IMR-90 (cell line): ENCODE measurements at regions not wholly inside any gene's neighbourhood (a gene's known extent, or its start where the extent isn't known, plus 50 kb on each side); places are given as distances from the start of the nearest gene placed in this dataset.

Source experiments
- ATAC-seq: fragments of 200-7000 bp; cut with Tn5 transposase; 2 replicates; pipeline ENCODE4 v1.9.1; 2020; ENCODE audit warnings: low read depth, mild to moderate bottlenecking, moderate library complexity
- BruUV-seq: library from RNA; stranded (reverse); fragments of 400-500 nt; replicated peaks from 2 replicates; lab custom pipeline; 2021; lab: Mats Ljungman, UMichigan
- CTCF ChIA-PET: fragments of 300-600 bp; formaldehyde crosslinking; extraction: SDS; loops from one replicate; lab custom pipeline; 2021; ENCODE audit warnings: antibody characterized with exemption; lab: Yijun Ruan, JAX
- POLR2A ChIA-PET: fragments of 300-600 bp; sonication (Branson Sonifier 250); formaldehyde crosslinking; loops from one replicate; lab custom pipeline; 2022; ENCODE audit warnings: antibody characterized with exemption; ENCODE audit not compliant: unreplicated experiment; lab: Charles Lee
- DNase-seq: peaks from one replicate; pipeline ENCODE4 v3.0.0; 2013
- H2AFZ ChIP-seq: replicated peaks from 2 replicates; pipeline ENCODE3; 2013; ENCODE audit warnings: low read length, mild to moderate bottlenecking; ENCODE audit not compliant: poor library complexity
- H2AK5ac ChIP-seq: 2 replicates; pipeline ENCODE4 v1.6.1; 2013; ENCODE audit warnings: low read depth, low read length, inconsistent platforms
- H2AK9ac ChIP-seq: replicated peaks from 2 replicates; pipeline ENCODE3; 2013; ENCODE audit warnings: mild to moderate bottlenecking, low read depth, low read length, moderate library complexity; ENCODE audit not compliant: poor library complexity
- H2BK120ac ChIP-seq: 2 replicates; pipeline ENCODE4 v1.6.1; 2013; ENCODE audit warnings: low read depth, low read length, inconsistent platforms
- H2BK15ac ChIP-seq: 3 replicates; pipeline ENCODE4 v1.6.1; 2013; ENCODE audit warnings: low read depth, low read length, inconsistent platforms
- H2BK20ac ChIP-seq: 2 replicates; pipeline ENCODE4 v1.6.1; 2013; ENCODE audit warnings: low read depth, mild to moderate bottlenecking, inconsistent platforms, low read length, moderate library complexity
- H2BK5ac ChIP-seq: 2 replicates; pipeline ENCODE4 v1.6.1; 2013; ENCODE audit warnings: mild to moderate bottlenecking, low read depth, low read length, inconsistent platforms; ENCODE audit not compliant: poor library complexity, severe bottlenecking
- H3K14ac ChIP-seq: replicated peaks from 2 replicates; pipeline ENCODE4 v1.6.1; 2013; ENCODE audit warnings: low read depth, low read length, inconsistent platforms
- H3K18ac ChIP-seq: 2 replicates; pipeline ENCODE4 v1.6.1; 2013; ENCODE audit warnings: low read depth, low read length, control low read depth
- H3K23ac ChIP-seq: 2 replicates; pipeline ENCODE4 v1.6.1; 2013; ENCODE audit warnings: low read depth, low read length, inconsistent platforms
- H3K27ac ChIP-seq: 2 replicates; pipeline ENCODE4 v1.5.1; 2013; ENCODE audit warnings: mild to moderate bottlenecking, control low read depth, low read length; ENCODE audit not compliant: insufficient read depth
- H3K27me3 ChIP-seq: 2 replicates; pipeline ENCODE4 v1.6.1; 2013; ENCODE audit warnings: low read length; ENCODE audit not compliant: control insufficient read depth, insufficient read depth
- H3K36me3 ChIP-seq: 2 replicates; pipeline ENCODE4 v1.6.1; 2013; ENCODE audit warnings: low read length, mixed read lengths; ENCODE audit not compliant: control insufficient read depth, insufficient read depth
- H3K4ac ChIP-seq: 2 replicates; pipeline ENCODE4 v1.6.1; 2013; ENCODE audit warnings: low read depth, low read length, inconsistent platforms
- H3K4me1 ChIP-seq: 2 replicates; pipeline ENCODE4 v1.6.1; 2013; ENCODE audit warnings: low read length, mixed read lengths; ENCODE audit not compliant: control insufficient read depth, insufficient read depth
- H3K4me2 ChIP-seq: 2 replicates; pipeline ENCODE4 v1.6.1; 2013; ENCODE audit warnings: low read depth, mild to moderate bottlenecking, control low read depth, low read length, moderate library complexity
- H3K4me3 ChIP-seq: 2 replicates; pipeline ENCODE4 v1.5.1; 2013; ENCODE audit warnings: low read depth, mild to moderate bottlenecking, control low read depth, low read length, moderate library complexity; ENCODE audit not compliant: insufficient read depth
- H3K56ac ChIP-seq: 2 replicates; pipeline ENCODE4 v1.6.1; 2013; ENCODE audit warnings: low read length, inconsistent platforms; ENCODE audit not compliant: insufficient read depth; ENCODE audit errors: extremely low read depth
- H3K79me1 ChIP-seq, 2 experiments: 2 replicates each; pipeline ENCODE4 v1.6.1; 2013; ENCODE audit warnings: low read length in 2 of 2, inconsistent platforms in 1 of 2, low read depth in 1 of 2
- H3K9ac ChIP-seq: 2 replicates; pipeline ENCODE4 v1.6.1; 2013; ENCODE audit warnings: low read depth, low read length, control low read depth
- H3K9me1 ChIP-seq: 2 replicates; pipeline ENCODE4 v1.6.1; 2013; ENCODE audit warnings: low read length, inconsistent platforms; ENCODE audit not compliant: insufficient read depth
- H3K9me3 ChIP-seq: 2 replicates; pipeline ENCODE4 v1.6.1; 2013; ENCODE audit warnings: low read length; ENCODE audit not compliant: control insufficient read depth, insufficient read depth
- H4K20me1 ChIP-seq: 2 replicates; pipeline ENCODE4 v1.6.1; 2013; ENCODE audit warnings: low read length, inconsistent platforms; ENCODE audit not compliant: insufficient read depth
- H4K5ac ChIP-seq: 2 replicates; pipeline ENCODE4 v1.6.1; 2013; ENCODE audit warnings: mild to moderate bottlenecking, low read depth, low read length, control low read depth
- H4K8ac ChIP-seq, 2 experiments: 2 replicates each; pipeline ENCODE4 v1.6.1; 2013; ENCODE audit warnings: low read depth in 2 of 2, low read length in 2 of 2, control low read depth in 1 of 2, inconsistent platforms in 1 of 2
- H4K91ac ChIP-seq: 2 replicates; pipeline ENCODE4 v1.6.1; 2013; ENCODE audit warnings: low read depth, low read length, inconsistent platforms; ENCODE audit not compliant: insufficient read depth
- BHLHE40 ChIP-seq: fragments of 150-350 bp; IDR thresholded peaks from 2 replicates; pipeline ENCODE4 v1.6.1; 2016; ENCODE audit warnings: mild to moderate bottlenecking, low read depth, low read length
- CEBPB ChIP-seq: IDR thresholded peaks from 2 replicates; pipeline ENCODE4 v1.6.1; 2012; ENCODE audit warnings: low read depth, low read length, improper control_type of control experiment
- WGBS, 2 experiments: methylation state at CpG; one replicate each; pipeline versions ENCODE4 v1.1.5 to v1.1.7; 2013; ENCODE audit warnings: missing lambda C conversion rate in 2 of 2; ENCODE audit not compliant: insufficient read length in 1 of 2; ENCODE audit errors: extremely low coverage in 2 of 2; 5-methylcytosine and 5-hydroxymethylcytosine counted together
- dilution Hi-C: fragments of 300-500 bp; cut with HindIII; formaldehyde crosslinking; loops from one replicate; pipeline ENCODE4 v1.14.3; 2018; ENCODE audit warnings: low sequenced_read_pairs; ENCODE audit not compliant: unreplicated experiment
- in situ Hi-C: fragments of 300-500 bp; cut with MboI; formaldehyde crosslinking; loops from 3 replicates; pipeline ENCODE4 v1.14.3; 2019; ENCODE audit warnings: low sequenced_read_pairs, inconsistent platforms, mixed read lengths
- intact Hi-C: fragments of 100-400 bp; cut with micrococcal nuclease; formaldehyde crosslinking; loops from 2 replicates; pipeline ENCODE4 v1.10.0; 2022
- TF ChIP-seq, protein P1 (sequence below): fragments of 150-350 bp; IDR thresholded peaks from 2 replicates; pipeline ENCODE4 v1.6.1; 2016; ENCODE audit warnings: low read depth, mild to moderate bottlenecking, low read length, moderate library complexity, borderline replicate concordance

DNA sequence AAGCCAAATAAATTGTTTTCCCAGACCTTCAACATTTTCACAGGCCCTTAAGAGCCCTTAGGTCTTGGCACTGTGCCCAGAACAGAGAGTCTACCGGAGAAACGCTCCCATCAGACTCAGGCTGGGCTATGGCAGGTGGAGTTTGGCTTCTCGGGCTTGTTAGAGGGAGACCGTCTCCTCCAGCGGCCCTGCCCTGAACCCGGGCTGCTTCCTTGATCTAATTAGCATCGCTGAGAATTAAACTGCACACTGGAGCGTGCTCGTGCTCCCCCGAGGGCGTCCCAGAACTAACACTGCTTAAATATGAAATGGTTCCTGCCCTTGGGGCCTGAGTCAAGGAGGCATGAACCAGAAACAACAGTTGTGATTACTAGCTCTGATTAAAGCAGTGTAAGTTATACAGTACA, 634.4 kb downstream of the MATN1 start:
- Histone ChIP-seq H3K9ac (no peak overlapping the region), H4K91ac (no peak overlapping the region), H3K4me3 (no peak overlapping the region), H3K79me1 (0 out of 4 replicates have a peak, but pooled peaks cover 0 to 11% of the 10 kb centered on the region in 2 experiments), H2AK5ac (no peak overlapping the region), H4K5ac (no peak overlapping the region), H3K4me1 (peaks cover 15% of the 10 kb centered on the region), H3K18ac (no peak overlapping the region), H3K27ac (no peak overlapping the region), H2BK20ac (no peak overlapping the region), H3K56ac (no peak overlapping the region), H3K9me1 (peaks cover 15% of the 10 kb centered on the region), H2AFZ (no peak overlapping the region), H4K8ac (no peak overlapping the region), H4K20me1 (no peaks in the 10 kb centered on the region), H2BK5ac (no peak overlapping the region), H3K4me2 (no peak overlapping the region), H3K23ac (no peak overlapping the region), H3K14ac (no peak overlapping the region), H3K4ac (no peak overlapping the region), H3K27me3 (no peaks in the 10 kb centered on the region; the same call in 1 of the 2 replicates), H3K36me3 (no peaks in the 10 kb centered on the region), H2AK9ac (no peak overlapping the region), H2BK120ac (no peak overlapping the region), H3K9me3 (peaks cover 26% of the 10 kb centered on the region), H2BK15ac (no peak overlapping the region)
- no TSS peak for BruUV-seq
- dilution Hi-C loops = no loop called here
- intact Hi-C loops = loop anchor here (10.0 kb wide), 2 partner anchors 574 to 616 kb away; no protein-coding TSS in a partner anchor
- POLR2A ChIA-PET = no interaction called here
- in situ Hi-C loops = loop anchor here (5.0 to 10.0 kb wide), 3 partner anchors 294 to 844 kb away; no protein-coding TSS in a partner anchor
- TF ChIP-seq, protein P1, sequence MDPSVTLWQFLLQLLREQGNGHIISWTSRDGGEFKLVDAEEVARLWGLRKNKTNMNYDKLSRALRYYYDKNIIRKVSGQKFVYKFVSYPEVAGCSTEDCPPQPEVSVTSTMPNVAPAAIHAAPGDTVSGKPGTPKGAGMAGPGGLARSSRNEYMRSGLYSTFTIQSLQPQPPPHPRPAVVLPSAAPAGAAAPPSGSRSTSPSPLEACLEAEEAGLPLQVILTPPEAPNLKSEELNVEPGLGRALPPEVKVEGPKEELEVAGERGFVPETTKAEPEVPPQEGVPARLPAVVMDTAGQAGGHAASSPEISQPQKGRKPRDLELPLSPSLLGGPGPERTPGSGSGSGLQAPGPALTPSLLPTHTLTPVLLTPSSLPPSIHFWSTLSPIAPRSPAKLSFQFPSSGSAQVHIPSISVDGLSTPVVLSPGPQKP = no peak
- TF ChIP-seq BHLHE40 (no peak), CEBPB (no peak)
- WGBS, 2 experiments = 13% methylated on average over 5 of the region's 11 CpGs; no CpG with 5 or more reads in 1 of the 2 experiments
- no peak for ATAC-seq
- no peak for DNase-seq
- CTCF ChIA-PET = no interaction called here
